Hematopoietic multipotent progenitor cell treated with erythropoietin and hydrocortisone succinate and interleukin-3 and kit ligand, for 8 days (in vitro differentiated cells): ENCODE measurements at regions not wholly inside any gene's neighbourhood (a gene's known extent, or its start where the extent isn't known, plus 50 kb on each side); places are given as distances from the start of the nearest gene placed in this dataset.

Experiments
- DNase-seq: peaks from one replicate; pipeline ENCODE4 v3.0.0-alpha.2; 2015

DNA sequence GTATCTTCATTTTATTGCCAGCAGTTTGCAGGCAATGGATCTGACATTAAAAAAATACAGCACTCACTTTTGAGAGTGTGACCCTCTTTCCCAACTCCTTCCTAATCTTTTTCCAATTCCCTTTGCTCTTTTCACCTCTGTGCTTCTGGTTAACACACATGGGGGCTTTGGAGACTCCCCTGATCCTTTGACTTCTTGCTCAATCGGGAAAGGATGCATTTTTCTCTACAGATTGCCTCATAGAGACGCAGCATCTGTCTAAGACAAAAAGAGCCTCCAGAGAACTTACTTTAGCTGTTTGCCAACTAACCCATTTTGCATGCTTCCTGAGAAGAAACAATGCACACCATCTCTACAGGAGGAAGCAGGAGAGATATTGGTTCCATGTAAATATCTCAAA, 378.3 kb downstream of the PBX1 start:
- no peak for DNase-seq

DNA sequence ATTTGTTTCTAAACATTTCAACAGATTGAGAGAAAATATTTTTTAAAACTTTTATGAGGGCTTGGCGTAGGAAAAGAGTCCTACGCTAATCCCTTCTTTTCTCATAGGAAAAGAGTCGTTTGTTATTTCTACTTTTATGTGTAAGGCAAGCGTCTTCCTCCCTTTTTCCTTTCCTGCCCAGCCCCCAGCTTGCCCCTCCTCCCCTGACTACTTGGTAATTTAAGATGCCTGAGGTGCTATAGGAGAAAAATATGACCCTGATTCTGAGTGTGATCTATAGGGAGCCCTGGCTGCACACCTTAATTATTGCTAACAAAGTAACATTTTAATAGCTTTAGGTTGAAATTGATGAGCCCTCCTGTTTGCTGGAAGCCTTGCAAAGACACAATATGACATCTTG, 373.6 kb downstream of the PBX1 start:
- DNase-seq: no peak

DNA sequence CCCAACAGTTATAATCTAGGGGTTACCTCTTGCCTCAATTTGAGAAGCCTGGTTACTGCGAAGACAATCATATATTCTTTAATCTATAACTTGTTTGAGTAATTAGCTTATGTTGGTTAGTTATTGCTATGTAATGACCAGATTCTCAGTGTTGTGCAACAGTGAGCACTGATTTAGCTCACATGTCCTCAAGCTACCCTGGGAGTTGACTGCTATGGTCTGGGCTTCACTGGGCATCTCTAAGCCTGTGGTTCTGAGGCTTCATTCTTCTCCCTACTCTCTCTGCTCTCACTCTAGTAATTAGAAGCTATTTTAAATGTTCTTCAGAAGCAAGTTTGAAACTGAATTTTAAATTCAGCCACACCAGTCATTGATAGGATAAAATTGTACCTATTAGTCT, 371.8 kb downstream of the PBX1 start:
- DNase-seq: no peak

DNA sequence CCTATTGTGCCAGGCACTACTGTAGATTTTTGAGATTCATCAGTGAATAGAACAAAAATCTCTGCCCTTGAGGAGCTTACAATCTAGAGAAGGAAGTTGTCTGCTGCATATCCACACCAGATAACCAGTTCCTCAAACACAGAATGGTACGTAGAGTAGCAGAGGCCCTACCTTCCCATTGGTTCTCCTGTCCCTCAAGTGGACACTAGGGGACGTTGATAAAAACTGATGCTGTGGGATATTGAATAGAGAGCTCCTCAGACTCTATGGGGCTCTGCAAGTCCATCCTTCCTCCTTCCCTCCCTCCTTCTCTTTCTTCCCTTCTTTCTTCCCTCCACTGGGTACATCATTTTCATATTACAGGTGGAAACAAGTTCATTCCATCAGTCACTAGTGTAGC, 371.3 kb downstream of the PBX1 start:
- no peak for DNase-seq

DNA sequence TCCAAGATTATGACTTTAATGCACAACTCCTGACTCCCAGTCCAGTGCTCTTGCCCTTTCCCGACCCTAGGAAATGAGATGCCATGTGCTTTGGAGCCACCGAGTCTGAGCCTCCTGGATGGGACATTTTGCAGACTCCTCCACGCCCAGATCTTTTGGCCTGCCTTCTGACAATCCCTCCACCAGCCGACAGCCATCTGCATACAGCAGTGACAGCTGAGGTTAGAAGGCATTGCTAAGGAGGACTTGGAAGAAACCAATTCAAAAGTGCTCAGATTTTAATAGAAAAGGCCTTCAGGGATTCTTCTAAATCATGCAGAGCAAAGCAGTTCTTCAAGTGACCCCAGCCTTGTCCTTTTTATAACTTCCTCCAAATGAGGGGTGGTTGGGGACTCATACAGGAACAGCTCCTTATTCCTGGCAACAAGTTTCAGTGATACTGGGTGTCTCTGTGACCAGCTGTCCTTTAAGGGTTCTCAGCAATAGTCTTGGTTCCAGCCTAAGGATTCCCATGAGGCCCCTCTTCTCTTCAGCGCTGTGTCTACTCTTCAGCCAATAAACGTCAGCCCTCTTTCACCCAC, 369.3 kb downstream of the PBX1 start:
- DNase-seq: no peak

DNA sequence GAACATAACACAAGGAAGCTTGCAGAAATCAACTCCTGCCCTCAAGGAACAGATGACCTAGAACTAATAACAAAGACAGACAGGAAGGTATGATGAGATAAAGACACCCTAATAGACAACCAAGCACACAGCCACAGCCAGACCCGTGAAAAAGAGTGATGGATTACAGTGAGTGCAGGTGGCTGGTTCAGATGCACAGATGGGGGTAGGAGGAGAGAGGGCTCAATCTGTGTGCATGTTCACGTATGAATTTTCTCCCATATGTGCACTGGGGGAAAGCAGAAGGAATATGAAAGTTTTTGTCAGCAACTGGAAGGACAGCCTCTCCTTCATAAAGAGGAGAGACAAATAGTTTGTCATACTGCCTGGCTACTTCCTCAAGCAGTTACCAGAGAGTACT, 367.1 kb downstream of the PBX1 start:
- no peak for DNase-seq

DNA sequence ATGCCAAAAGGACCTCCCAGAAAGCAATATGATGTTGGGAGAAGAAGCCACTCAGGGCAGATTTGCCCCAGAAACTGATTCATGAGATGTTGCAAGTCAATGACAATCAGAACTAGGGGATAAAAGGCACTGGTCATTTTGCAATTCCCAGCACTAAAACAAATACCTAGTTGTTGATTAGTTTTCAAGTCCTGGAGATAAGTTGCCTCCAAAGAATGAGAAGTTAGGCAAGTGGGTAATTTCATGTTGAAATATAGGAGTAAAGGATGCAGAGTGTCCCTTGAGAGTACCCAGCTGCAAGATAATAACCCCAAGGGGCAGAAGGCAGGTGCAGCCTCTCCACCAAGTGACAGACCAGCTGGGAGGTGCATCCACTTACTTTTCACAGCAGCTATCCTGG, 363.6 kb downstream of the PBX1 start:
- no peak for DNase-seq

DNA sequence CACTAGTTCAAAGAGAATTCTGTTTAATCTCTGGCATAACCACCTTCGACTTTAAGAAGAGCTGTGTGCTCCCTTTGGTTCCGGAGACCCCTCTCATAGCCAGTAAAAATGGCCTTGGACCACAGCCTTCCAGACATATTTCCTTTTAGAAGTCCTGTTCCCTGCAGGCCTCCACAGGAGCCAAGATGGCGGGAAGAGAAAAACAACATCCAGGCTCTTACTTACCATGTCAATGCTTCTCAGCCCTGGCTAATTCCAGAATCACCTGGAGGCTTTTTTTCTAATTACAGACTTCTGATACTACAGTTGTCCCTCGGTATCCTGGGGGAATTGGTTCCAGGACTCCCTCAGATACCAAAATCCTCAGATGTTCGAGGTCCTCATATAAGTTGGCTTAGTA, 362.5 kb downstream of the PBX1 start:
- no peak for DNase-seq

DNA sequence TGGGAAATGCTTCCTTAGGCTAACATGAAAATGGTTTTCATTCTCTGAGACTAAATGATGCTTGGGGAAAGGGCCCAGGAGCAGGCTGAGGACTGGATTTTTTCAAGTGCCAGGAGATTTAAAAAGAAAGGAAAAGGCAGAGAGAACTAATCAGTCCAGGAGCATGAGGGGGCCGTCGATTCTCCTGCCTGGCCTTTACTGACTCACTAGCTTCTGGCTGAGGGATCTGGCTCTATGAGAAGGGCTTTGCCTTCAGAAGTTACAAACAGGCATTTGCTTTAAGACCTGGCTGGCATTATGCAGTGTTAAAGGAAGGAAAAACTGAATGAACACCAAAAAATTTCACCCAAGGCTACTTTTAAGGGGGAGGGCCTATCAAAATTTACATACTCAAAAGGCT, 359.2 kb downstream of the PBX1 start:
- no peak for DNase-seq

DNA sequence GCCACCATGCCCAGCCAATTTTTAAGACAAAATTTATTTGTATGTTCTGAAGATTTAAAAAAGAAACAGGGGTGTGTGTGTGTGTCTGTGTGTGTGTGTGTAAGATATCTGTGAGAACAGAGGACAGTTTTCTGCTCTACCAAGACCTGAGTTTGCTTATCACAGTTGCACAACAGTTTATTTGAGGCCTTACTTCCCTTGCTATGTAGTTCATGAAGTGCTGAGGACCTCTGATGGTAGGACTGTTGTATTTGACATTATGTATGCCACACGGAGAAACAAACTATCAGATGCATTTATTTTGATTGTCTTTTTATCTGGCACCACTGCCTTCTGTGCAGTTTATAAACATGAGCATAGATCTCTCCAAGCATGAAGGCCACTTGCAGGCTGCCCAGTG, 355.2 kb downstream of the PBX1 start:
- DNase-seq: peak; percentile 36

DNA sequence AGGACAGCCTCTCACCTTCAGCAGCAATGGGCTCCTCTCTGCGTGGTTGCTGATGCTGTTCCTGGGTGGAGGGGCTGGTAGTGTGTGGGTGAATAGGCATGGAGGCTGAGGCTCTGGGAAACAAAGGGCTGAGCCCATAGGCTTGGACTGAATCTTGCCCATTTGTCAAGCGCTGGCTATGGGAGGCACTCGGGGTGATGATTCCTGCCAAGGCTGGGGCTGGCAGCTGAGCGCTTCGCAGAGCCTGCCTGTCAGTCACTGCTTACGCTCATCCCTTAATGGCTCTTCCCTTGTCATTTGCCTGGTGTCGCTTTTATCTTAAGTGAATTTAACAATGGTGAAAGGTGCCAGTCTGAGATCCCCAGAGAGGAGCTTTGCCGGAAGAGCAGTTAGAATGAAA, 353.3 kb downstream of the PBX1 start:
- no peak for DNase-seq

DNA sequence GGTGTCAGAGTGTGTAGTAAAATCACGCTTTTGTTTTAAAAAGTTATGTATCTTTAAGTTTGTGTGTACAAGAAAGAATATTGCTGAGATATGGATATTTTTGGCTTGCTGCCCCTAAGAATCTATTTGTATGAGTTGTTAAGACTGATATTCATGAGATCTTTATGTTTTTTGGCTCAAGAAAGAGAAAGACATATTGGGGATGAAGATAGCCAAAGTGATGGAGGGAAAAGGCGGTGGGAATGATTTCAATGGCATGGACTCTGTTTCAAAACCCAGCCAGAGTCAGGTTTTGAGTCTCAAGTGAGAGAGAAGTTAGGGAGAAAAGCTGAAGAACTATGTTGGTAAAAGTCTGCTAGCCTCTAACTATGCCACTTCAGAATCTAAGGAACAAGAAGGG, 351.7 kb downstream of the PBX1 start:
- no peak for DNase-seq

DNA sequence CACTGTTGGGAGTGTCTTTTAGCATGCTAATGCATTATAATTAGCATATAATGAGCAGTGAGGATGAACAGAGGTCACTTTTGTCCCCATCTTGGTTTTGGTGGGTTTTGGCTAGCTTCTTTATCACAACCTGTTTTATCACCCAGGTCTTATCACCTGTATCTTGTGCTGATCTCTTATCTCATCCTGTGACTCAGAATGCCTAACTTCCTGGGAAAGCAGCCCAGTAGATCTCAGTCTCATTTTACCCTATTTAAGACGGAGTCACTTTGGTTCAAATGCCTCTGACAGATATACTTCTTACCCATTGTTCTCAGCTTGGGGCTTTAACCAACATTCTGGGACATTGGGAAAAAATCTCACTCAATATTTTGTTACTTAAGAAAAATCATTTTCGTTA, 348.7 kb downstream of the PBX1 start:
- no peak for DNase-seq

DNA sequence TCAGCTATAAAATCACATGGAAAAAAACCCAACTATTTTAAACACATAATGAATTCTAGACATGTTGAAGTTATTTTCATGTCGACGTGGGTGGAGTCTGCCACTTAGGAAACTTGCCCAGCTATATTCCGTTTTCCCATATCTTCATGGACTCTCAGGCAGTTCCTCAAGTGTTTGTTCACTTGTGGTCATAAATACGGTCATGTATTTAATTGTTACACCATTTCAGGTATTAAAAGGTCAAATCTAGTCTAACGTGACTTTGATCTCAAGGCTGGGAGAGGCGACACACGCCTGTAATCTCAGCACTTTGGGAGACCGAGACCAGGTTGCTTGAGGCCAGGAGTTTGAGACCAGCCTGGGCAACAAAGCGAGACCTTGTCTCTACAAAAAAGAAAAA, 346.9 kb downstream of the PBX1 start:
- DNase-seq: no peak

DNA sequence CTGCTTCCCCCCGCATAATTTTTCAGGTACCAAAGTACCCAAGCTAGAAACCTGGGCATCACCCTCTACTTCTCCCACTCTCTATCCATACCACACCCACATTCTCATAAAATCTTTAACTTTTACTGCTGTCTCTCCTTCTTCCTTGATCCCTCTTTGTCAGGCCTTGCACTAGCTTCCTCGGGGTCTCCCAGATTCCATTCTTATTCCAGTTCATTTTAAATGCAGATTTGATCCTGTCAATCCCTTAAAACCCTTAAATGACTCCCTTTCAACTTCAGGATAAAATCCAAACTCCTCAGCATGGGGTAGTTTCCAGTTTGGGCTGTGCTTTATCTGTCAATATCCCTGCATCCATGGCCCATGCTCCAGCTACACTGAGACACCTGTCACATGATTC, 343.5 kb downstream of the PBX1 start:
- DNase-seq: no peak
